Omental fat pad (tissue), 3 donors: ENCODE measurements at regions not wholly inside any gene's neighbourhood (a gene's known extent, or its start where the extent isn't known, plus 50 kb on each side); places are given as distances from the start of the nearest gene placed in this dataset.

Experiments used
- ATAC-seq: fragments of 150-250 bp; one replicate; pipeline ENCODE4 v1.9.1; 2016; ENCODE audit warnings: mild to moderate bottlenecking, moderate library complexity; ENCODE audit not compliant: low FRiP score
- DNase-seq: peaks from one replicate; pipeline ENCODE4 v3.0.0-alpha.2; 2019; ENCODE audit warnings: low spot score
- CTCF ChIP-seq, 3 donors: fragments of 450-650 bp; IDR thresholded peaks; one replicate each; pipeline ENCODE4 v1.5.1; 2016 to 2017; ENCODE audit warnings: antibody characterized with exemption in 3 of 3, mild to moderate bottlenecking in 3 of 3, moderate library complexity in 2 of 3

GRCh38 chr13:109857325-109857724 lies 70.9 kb upstream of the IRS2 start:
- DNase-seq: no peak
- no peak for ATAC-seq
- no peak for TF ChIP-seq CTCF (IDR thresholded peaks at IDR 0.05)

GRCh38 chr13:109856350-109856749 lies 70.0 kb upstream of the IRS2 start:
- no peak for TF ChIP-seq CTCF (IDR thresholded peaks at IDR 0.05)
- ATAC-seq (no peak), DNase-seq (no peak)

GRCh38 chr13:109853153-109853552 lies 66.8 kb upstream of the IRS2 start:
- DNase-seq (no peak), ATAC-seq (no peak)
- TF ChIP-seq CTCF (IDR thresholded peaks at IDR 0.05): no peak

- DNase-seq: no peak
- no peak for TF ChIP-seq CTCF (IDR thresholded peaks at IDR 0.05)
- ATAC-seq: no peak
These were observed 59.8 kb upstream of the IRS2 start for GRCh38 chr13:109846185-109846584.

GRCh38 chr13:109844396-109844795 lies 58.0 kb upstream of the IRS2 start:
- ATAC-seq (no peak), DNase-seq (no peak)
- no peak for TF ChIP-seq CTCF (IDR thresholded peaks at IDR 0.05)

GRCh38 chr13:109843695-109844094 lies 57.3 kb upstream of the IRS2 start:
- ATAC-seq: no peak
- TF ChIP-seq CTCF (IDR thresholded peaks at IDR 0.05): no peak
- DNase-seq: no peak

GRCh38 chr13:109842212-109842920 lies 56.0 kb upstream of the IRS2 start:
- DNase-seq (no peak), ATAC-seq (no peak)
- TF ChIP-seq CTCF (IDR thresholded peaks at IDR 0.05): no peak
